SK-N-SH treated with all-trans-retinoic acid at 6 μM for 48 hours (cell line): ENCODE measurements at regions not wholly inside any gene's neighbourhood (a gene's known extent, or its start where the extent isn't known, plus 50 kb on each side); places are given as distances from the start of the nearest gene placed in this dataset.

Experiments used
- ATAC-seq: fragments of 200-7000 bp; cut with Tn5 transposase; 3 replicates; pipeline ENCODE4 v1.9.1; 2020; ENCODE audit warnings: mild to moderate bottlenecking, moderate library complexity
- ARNTL ChIP-seq: fragments of 450-650 bp; formaldehyde crosslinking; IDR thresholded peaks from 2 replicates; pipeline ENCODE4 v1.5.0; 2020; ENCODE audit warnings: low read depth, mild to moderate bottlenecking, moderate library complexity, borderline replicate concordance
- CREB5 ChIP-seq: fragments of 250-450 bp; sonication (Bioruptor Pico); IDR thresholded peaks from 2 replicates; pipeline ENCODE4 v1.5.1; 2020; ENCODE audit warnings: low read depth, mild to moderate bottlenecking, moderate library complexity
- CSDC2 ChIP-seq: fragments of 250-450 bp; sonication (Bioruptor Pico); IDR thresholded peaks from 2 replicates; pipeline ENCODE4 v1.5.0; 2020; ENCODE audit warnings: mild to moderate bottlenecking, moderate library complexity
- ESRRG ChIP-seq: fragments of 250-450 bp; sonication (Bioruptor Pico); IDR thresholded peaks from 2 replicates; pipeline ENCODE4 v1.6.1; 2021; ENCODE audit warnings: mild to moderate bottlenecking
- GLIS3 ChIP-seq: fragments of 250-450 bp; sonication (Bioruptor Pico); IDR thresholded peaks from 2 replicates; pipeline ENCODE4 v1.5.0; 2020; ENCODE audit warnings: mild to moderate bottlenecking, moderate library complexity
- ISL1 ChIP-seq: fragments of 250-450 bp; sonication (Bioruptor Pico); IDR thresholded peaks from 2 replicates; pipeline ENCODE4 v2.1.2; 2022; ENCODE audit warnings: mild to moderate bottlenecking, moderate library complexity
- OSR1 ChIP-seq: fragments of 250-450 bp; sonication (Bioruptor Pico); IDR thresholded peaks from 2 replicates; pipeline ENCODE4 v1.8.0; 2022; ENCODE audit warnings: moderate library complexity, mild to moderate bottlenecking, inconsistent platforms
- PATZ1 ChIP-seq: fragments of 250-450 bp; sonication (Bioruptor Pico); IDR thresholded peaks from 2 replicates; pipeline ENCODE4 v1.8.0; 2020; ENCODE audit warnings: mild to moderate bottlenecking, moderate library complexity, borderline replicate concordance
- POU6F1 ChIP-seq: fragments of 250-450 bp; sonication (Bioruptor Pico); IDR thresholded peaks from 2 replicates; pipeline ENCODE4 v1.8.0; 2021; ENCODE audit warnings: low read depth, mild to moderate bottlenecking, moderate library complexity, borderline replicate concordance
- PPARA ChIP-seq: fragments of 250-450 bp; sonication (Bioruptor Pico); IDR thresholded peaks from 2 replicates; pipeline ENCODE4 v1.5.0; 2020; ENCODE audit warnings: mild to moderate bottlenecking, borderline replicate concordance
- RARB ChIP-seq: fragments of 250-450 bp; sonication (Bioruptor Pico); IDR thresholded peaks from 2 replicates; pipeline ENCODE4 v1.8.0; 2021; ENCODE audit warnings: mild to moderate bottlenecking, moderate library complexity
- TOX ChIP-seq: fragments of 250-450 bp; sonication (Bioruptor Pico); IDR thresholded peaks from 2 replicates; pipeline ENCODE4 v1.8.0; 2021; ENCODE audit warnings: mild to moderate bottlenecking, moderate library complexity, borderline replicate concordance
- ZFP3 ChIP-seq: fragments of 250-450 bp; sonication (Bioruptor Pico); IDR thresholded peaks from 2 replicates; pipeline ENCODE4 v1.5.0; 2020; ENCODE audit warnings: mild to moderate bottlenecking, moderate library complexity
- ZFP30 ChIP-seq: fragments of 450-650 bp; formaldehyde crosslinking; IDR thresholded peaks from 2 replicates; pipeline ENCODE4 v1.5.0; 2022; ENCODE audit warnings: mild to moderate bottlenecking, moderate library complexity
- ZNF565 ChIP-seq: fragments of 450-650 bp; formaldehyde crosslinking; conservative IDR thresholded peaks from 2 replicates; pipeline ENCODE4 v1.5.0; 2020; ENCODE audit warnings: low read depth, mild to moderate bottlenecking, moderate library complexity
- ZNF70 ChIP-seq: fragments of 450-650 bp; formaldehyde crosslinking; IDR thresholded peaks from 2 replicates; pipeline ENCODE4 v1.5.0; 2020; ENCODE audit warnings: mild to moderate bottlenecking, moderate library complexity
- ZNF8 ChIP-seq: fragments of 450-650 bp; formaldehyde crosslinking; IDR thresholded peaks from 2 replicates; pipeline ENCODE4 v1.5.0; 2020; ENCODE audit warnings: mild to moderate bottlenecking, moderate library complexity

GRCh38 chr9:121599872-121600585 is 51.4 kb upstream of the DAB2IP start:
- ATAC-seq = peak; percentile 67
- no peak for TF ChIP-seq ZFP3
- no peak for TF ChIP-seq TOX (CRISPR knock-in tag)
- TF ChIP-seq ZFP30 (CRISPR knock-in tag) = no peak
- no peak for TF ChIP-seq CSDC2 (CRISPR knock-in tag)
- TF ChIP-seq PPARA (CRISPR knock-in tag) = no peak
- no peak for TF ChIP-seq POU6F1 (CRISPR knock-in tag)
- TF ChIP-seq ISL1 = no peak
- no peak for TF ChIP-seq OSR1 (CRISPR knock-in tag)
- TF ChIP-seq PATZ1 = no peak
- TF ChIP-seq ESRRG (CRISPR knock-in tag) = no peak
- no peak for TF ChIP-seq ZNF70 (CRISPR knock-in tag)
- no peak for TF ChIP-seq ARNTL (CRISPR knock-in tag)
- no peak for TF ChIP-seq CREB5 (CRISPR knock-in tag)
- TF ChIP-seq RARB = no peak
- TF ChIP-seq ZNF565 (CRISPR knock-in tag) = no peak
- TF ChIP-seq GLIS3 (CRISPR knock-in tag) = no peak
- no peak for TF ChIP-seq ZNF8

GRCh38 chr9:121601194-121601593 is 50.2 kb upstream of the DAB2IP start:
- TF ChIP-seq TOX (CRISPR knock-in tag) (no peak), CREB5 (CRISPR knock-in tag) (no peak), OSR1 (CRISPR knock-in tag) (no peak), GLIS3 (CRISPR knock-in tag) (no peak), CSDC2 (CRISPR knock-in tag) (no peak)
- no peak for ATAC-seq
